ENCODE measurements at regions not wholly inside any gene's neighbourhood (a gene's known extent, or its start where the extent isn't known, plus 50 kb on each side); places are given as distances from the start of the nearest gene placed in this dataset.

GRCh38 chr2:42871372-42871771, 79.0 kb upstream of the HAAO start:
- no peaks in the 10 kb centered on the region for H3K36me3 ChIP-seq
- peaks cover 10 to 32% of the 10 kb centered on the region in 2 donors for H3K4me1 ChIP-seq
- H3K27me3 ChIP-seq, result no peaks in the 10 kb centered on the region
- no peak for DNase-seq (ENCODE audit: low spot score in 2 of 2)
- peaks cover 4 to 7% of the 10 kb centered on the region in 2 donors for H3K9me3 ChIP-seq
- intact Hi-C loops (cut with DNase I), result no loop called here
- no peak overlapping the region for H3K4me3 ChIP-seq
- TF ChIP-seq CTCF (IDR thresholded peaks at IDR 0.05), result no peak
- no peak overlapping the region for H3K27ac ChIP-seq

- H3K4me1 ChIP-seq, result peaks cover 3 to 22% of the 10 kb centered on the region in 2 donors
- no peak for TF ChIP-seq CTCF (IDR thresholded peaks at IDR 0.05)
- H3K27ac ChIP-seq, result no peak overlapping the region
- intact Hi-C loops (cut with DNase I), result loop anchor here (5.0 kb wide), 2 partner anchors 38 to 58 kb away; no protein-coding TSS in a partner anchor
- H3K27me3 ChIP-seq, result no peaks in the 10 kb centered on the region
- H3K4me3 ChIP-seq, result no peak overlapping the region
- no peaks in the 10 kb centered on the region for H3K36me3 ChIP-seq
- DNase-seq (ENCODE audit: low spot score in 2 of 2), result no peak
- H3K9me3 ChIP-seq, result peaks cover 4 to 7% of the 10 kb centered on the region in 2 donors
Measured at GRCh38 chr2:42868874-42869273, 76.5 kb upstream of the HAAO start.

GRCh38 chr2:42868096-42868495, 75.7 kb upstream of the HAAO start:
- H3K4me3 ChIP-seq, result no peak overlapping the region
- no peak for TF ChIP-seq CTCF (IDR thresholded peaks at IDR 0.05)
- H3K9me3 ChIP-seq, result peaks cover 4 to 7% of the 10 kb centered on the region in 2 donors
- peak in 1 of 2 donors; percentile 50 for DNase-seq (ENCODE audit: low spot score in 2 of 2)
- peaks cover 3 to 22% of the 10 kb centered on the region in 2 donors for H3K4me1 ChIP-seq
- H3K36me3 ChIP-seq, result no peaks in the 10 kb centered on the region
- H3K27ac ChIP-seq, result peak overlapping the region; percentile 87 to 88
- intact Hi-C loops (cut with DNase I), result loop anchor here (5.0 kb wide), 2 partner anchors 39 to 59 kb away; no protein-coding TSS in a partner anchor
- no peaks in the 10 kb centered on the region for H3K27me3 ChIP-seq

- Histone ChIP-seq H3K4me1 (peaks cover 3 to 22% of the 10 kb centered on the region in 2 donors), H3K36me3 (no peaks in the 10 kb centered on the region), H3K27me3 (no peaks in the 10 kb centered on the region), H3K4me3 (no peak overlapping the region), H3K9me3 (peaks cover 4 to 7% of the 10 kb centered on the region in 2 donors), H3K27ac (peak overlapping the region; percentile 87 to 88)
- TF ChIP-seq CTCF (IDR thresholded peaks at IDR 0.05), result no peak
- intact Hi-C loops (cut with DNase I), result loop anchor here (5.0 kb wide), 2 partner anchors 40 to 60 kb away; no protein-coding TSS in a partner anchor
- DNase-seq (ENCODE audit: low spot score in 2 of 2), result peak in 1 of 2 donors; percentile 79
Measured at GRCh38 chr2:42867093-42868065, 75.0 kb upstream of the HAAO start.

- H3K36me3 ChIP-seq, result no peaks in the 10 kb centered on the region
- peak overlapping the region; percentile 87 to 88 for H3K27ac ChIP-seq
- intact Hi-C loops (cut with DNase I), result loop anchor here (5.0 kb wide), 2 partner anchors 41 to 61 kb away; no protein-coding TSS in a partner anchor
- H3K4me3 ChIP-seq, result no peak overlapping the region
- no peak for TF ChIP-seq CTCF (IDR thresholded peaks at IDR 0.05)
- DNase-seq (ENCODE audit: low spot score in 2 of 2), result peak in 1 of 2 donors; percentile 76
- H3K9me3 ChIP-seq, result peaks cover 4 to 7% of the 10 kb centered on the region in 2 donors
- H3K27me3 ChIP-seq, result no peaks in the 10 kb centered on the region
- H3K4me1 ChIP-seq, result peaks cover 3 to 22% of the 10 kb centered on the region in 2 donors
Measured at GRCh38 chr2:42865884-42866881, 73.8 kb upstream of the HAAO start.

Measured in ascending aorta (tissue), 2 donors.